ENCODE measurements at regions not wholly inside any gene's neighbourhood (a gene's known extent, or its start where the extent isn't known, plus 50 kb on each side); places are given as distances from the start of the nearest gene placed in this dataset.

GRCh38 chr16:85401917-85402766 is 211.0 kb upstream of the GSE1 start:
- no peak for DNase-seq (ENCODE audit: low read depth, low spot score)

- DNase-seq (ENCODE audit: low read depth, low spot score): no peak
These were observed 210.0 kb upstream of the GSE1 start for GRCh38 chr16:85402910-85403692.

GRCh38 chr16:85403693-85404092 is 209.4 kb upstream of the GSE1 start:
- DNase-seq (ENCODE audit: low read depth, low spot score): no peak

GRCh38 chr16:85412911-85413520 is 200.1 kb upstream of the GSE1 start:
- no peak for DNase-seq (ENCODE audit: low read depth, low spot score)

GRCh38 chr16:85413691-85414663 is 199.1 kb upstream of the GSE1 start:
- no peak for DNase-seq (ENCODE audit: low read depth, low spot score)

GRCh38 chr16:85415196-85416090 is 197.7 kb upstream of the GSE1 start:
- DNase-seq (ENCODE audit: low read depth, low spot score): no peak

GRCh38 chr16:85416228-85417109 is 196.7 kb upstream of the GSE1 start:
- DNase-seq (ENCODE audit: low read depth, low spot score): peak; percentile 36

GRCh38 chr16:85417156-85417860 is 195.8 kb upstream of the GSE1 start:
- no peak for DNase-seq (ENCODE audit: low read depth, low spot score)

GRCh38 chr16:85418978-85419491 is 194.1 kb upstream of the GSE1 start:
- no peak for DNase-seq (ENCODE audit: low read depth, low spot score)

- DNase-seq (ENCODE audit: low read depth, low spot score): no peak
These were observed 193.4 kb upstream of the GSE1 start for GRCh38 chr16:85419503-85420408.

- peak; percentile 58 for DNase-seq (ENCODE audit: low read depth, low spot score)
These were observed 192.4 kb upstream of the GSE1 start for GRCh38 chr16:85420501-85421337.

- DNase-seq (ENCODE audit: low read depth, low spot score): no peak
These were observed 191.6 kb upstream of the GSE1 start for GRCh38 chr16:85421338-85422195.

GRCh38 chr16:85422196-85422631 is 190.9 kb upstream of the GSE1 start:
- DNase-seq (ENCODE audit: low read depth, low spot score): no peak

- no peak for DNase-seq (ENCODE audit: low read depth, low spot score)
These were observed 190.2 kb upstream of the GSE1 start for GRCh38 chr16:85422632-85423550.
